Caco-2 (cell line): ENCODE measurements at regions not wholly inside any gene's neighbourhood (a gene's known extent, or its start where the extent isn't known, plus 50 kb on each side); places are given as distances from the start of the nearest gene placed in this dataset.

Experiments used
- BruUV-seq: library from RNA; stranded (reverse); fragments of 400-500 nt; replicated peaks from 2 replicates; lab custom pipeline; 2021; lab: Mats Ljungman, UMichigan
- CTCF ChIA-PET: fragments of 300-600 bp; sonication (Branson Sonifier 250); formaldehyde crosslinking; loops from one replicate; lab custom pipeline; 2022; ENCODE audit warnings: antibody characterized with exemption; lab: Charles Lee
- POLR2A ChIA-PET: fragments of 300-600 bp; sonication (Branson Sonifier 250); formaldehyde crosslinking; loops from one replicate; lab custom pipeline; 2022; ENCODE audit warnings: antibody characterized with exemption; lab: Charles Lee
- DNase-seq, 2 experiments: peaks; one replicate each; pipeline versions ENCODE4 v3.0.0 to v3.0.0-alpha.2; 2020 to 2022
- H3K27me3 ChIP-seq: replicated peaks from 2 replicates; pipeline ENCODE4 v1.6.0; 2011; ENCODE audit warnings: low read length; ENCODE audit not compliant: control insufficient read depth, insufficient read depth
- H3K36me3 ChIP-seq: 2 replicates; pipeline ENCODE4 v1.5.1; 2011; ENCODE audit warnings: low read length; ENCODE audit not compliant: control insufficient read depth, insufficient read depth
- H3K4me1 ChIP-seq: fragments of 250-450 bp; sonication (Bioruptor Pico); 2 replicates; pipeline ENCODE4 v1.5.1; 2020; ENCODE audit warnings: mild to moderate bottlenecking
- H3K4me3 ChIP-seq: 2 replicates; pipeline ENCODE4 v1.5.1; 2011; ENCODE audit warnings: low read depth, mild to moderate bottlenecking, control low read depth, low read length
- H3K9me3 ChIP-seq: fragments of 250-450 bp; sonication (Bioruptor Pico); 2 replicates; pipeline ENCODE4 v1.5.1; 2020; ENCODE audit warnings: mild to moderate bottlenecking, moderate library complexity
- H3K27ac Mint-ChIP-seq: one replicate; pipeline ENCODE4 v1.8.0; 2022; ENCODE audit warnings: mixed read lengths; ENCODE audit not compliant: unreplicated experiment
- H3K27me3 Mint-ChIP-seq: one replicate; pipeline ENCODE4 v1.8.0; 2022; ENCODE audit warnings: mixed read lengths; ENCODE audit not compliant: insufficient read depth, unreplicated experiment
- H3K36me3 Mint-ChIP-seq: one replicate; pipeline ENCODE4 v1.8.0; 2022; ENCODE audit warnings: mild to moderate bottlenecking, mixed read lengths; ENCODE audit not compliant: insufficient read depth, unreplicated experiment
- H3K4me1 Mint-ChIP-seq: one replicate; pipeline ENCODE4 v1.8.0; 2022; ENCODE audit warnings: low read depth, mixed read lengths; ENCODE audit not compliant: unreplicated experiment
- H3K4me3 Mint-ChIP-seq: one replicate; pipeline ENCODE4 v1.8.0; 2022; ENCODE audit warnings: mild to moderate bottlenecking, moderate library complexity, mixed read lengths; ENCODE audit not compliant: unreplicated experiment
- H3K9me3 Mint-ChIP-seq: one replicate; pipeline ENCODE4 v1.8.0; 2022; ENCODE audit warnings: mixed read lengths; ENCODE audit not compliant: unreplicated experiment
- CTCF ChIP-seq, 2 experiments: fragments of 200-600 bp in 1 of 2; IDR thresholded peaks; 1 replicate in 1 of 2; 2 replicates in 1 of 2; pipeline versions ENCODE4 v1.5.1 to v1.8.0; 2011 to 2022; ENCODE audit warnings: antibody characterized with exemption in 1 of 2, control low read depth in 1 of 2, inconsistent platforms in 1 of 2, low read depth in 1 of 2, low read length in 1 of 2, mild to moderate bottlenecking in 1 of 2, moderate library complexity in 1 of 2; ENCODE audit not compliant: insufficient read depth in 1 of 2, severe bottlenecking in 1 of 2, unreplicated experiment in 1 of 2
- intact Hi-C: fragments of 100-400 bp; cut with micrococcal nuclease; formaldehyde crosslinking; loops from one replicate; pipeline ENCODE4 v1.10.0; 2022; ENCODE audit not compliant: unreplicated experiment

GRCh38 chr6:118745156-118745555 lies 93.8 kb upstream of the CEP85L start:
- intact Hi-C loops, result no loop called here
- ChIA-PET CTCF (no interaction called here), POLR2A (no interaction called here)
- Histone ChIP-seq H3K4me3 (no peak overlapping the region), H3K4me1 (no peaks in the 10 kb centered on the region), H3K27me3 (no peaks in the 10 kb centered on the region), H3K36me3 (no peaks in the 10 kb centered on the region), H3K9me3 (no peaks in the 10 kb centered on the region)
- no peak for DNase-seq
- no peak for TF ChIP-seq CTCF (IDR thresholded peaks at IDR 0.05; ENCODE audit: insufficient read depth in 1 of 2, low read depth in 1 of 2, low read length in 1 of 2, severe bottlenecking in 1 of 2, unreplicated experiment in 1 of 2)
- no TSS peak for BruUV-seq
- H3K4me1 Mint-ChIP-seq, result no peaks in the 10 kb centered on the region
- peaks cover 12% of the 10 kb centered on the region for H3K27me3 Mint-ChIP-seq
- no peak overlapping the region for H3K27ac Mint-ChIP-seq
- H3K36me3 Mint-ChIP-seq, result no peaks in the 10 kb centered on the region
- no peak overlapping the region for H3K4me3 Mint-ChIP-seq
- H3K9me3 Mint-ChIP-seq, result no peaks in the 10 kb centered on the region

GRCh38 chr6:118744261-118744941 lies 93.0 kb upstream of the CEP85L start:
- Mint-ChIP-seq H3K4me1 (no peaks in the 10 kb centered on the region), H3K9me3 (no peaks in the 10 kb centered on the region), H3K27ac (no peak overlapping the region), H3K36me3 (no peaks in the 10 kb centered on the region), H3K4me3 (no peak overlapping the region), H3K27me3 (peaks cover 12% of the 10 kb centered on the region)
- no TSS peak for BruUV-seq
- Histone ChIP-seq H3K4me1 (no peaks in the 10 kb centered on the region), H3K36me3 (no peaks in the 10 kb centered on the region), H3K9me3 (no peaks in the 10 kb centered on the region), H3K4me3 (no peak overlapping the region), H3K27me3 (no peaks in the 10 kb centered on the region)
- no peak for TF ChIP-seq CTCF (IDR thresholded peaks at IDR 0.05; ENCODE audit: insufficient read depth in 1 of 2, low read depth in 1 of 2, low read length in 1 of 2, severe bottlenecking in 1 of 2, unreplicated experiment in 1 of 2)
- ChIA-PET CTCF (no interaction called here), POLR2A (no interaction called here)
- no peak for DNase-seq
- intact Hi-C loops, result no loop called here

GRCh38 chr6:118743746-118744145 lies 92.4 kb upstream of the CEP85L start:
- Histone ChIP-seq H3K4me1 (no peaks in the 10 kb centered on the region), H3K36me3 (no peaks in the 10 kb centered on the region), H3K4me3 (no peak overlapping the region), H3K9me3 (no peaks in the 10 kb centered on the region), H3K27me3 (no peaks in the 10 kb centered on the region)
- ChIA-PET CTCF (no interaction called here), POLR2A (no interaction called here)
- no peaks in the 10 kb centered on the region for H3K4me1 Mint-ChIP-seq
- no peaks in the 10 kb centered on the region for H3K36me3 Mint-ChIP-seq
- peaks cover 12% of the 10 kb centered on the region for H3K27me3 Mint-ChIP-seq
- H3K27ac Mint-ChIP-seq, result no peak overlapping the region
- no TSS peak for BruUV-seq
- H3K9me3 Mint-ChIP-seq, result no peaks in the 10 kb centered on the region
- DNase-seq, result no peak
- no peak for TF ChIP-seq CTCF (IDR thresholded peaks at IDR 0.05; ENCODE audit: insufficient read depth in 1 of 2, low read depth in 1 of 2, low read length in 1 of 2, severe bottlenecking in 1 of 2, unreplicated experiment in 1 of 2)
- H3K4me3 Mint-ChIP-seq, result no peak overlapping the region
- intact Hi-C loops, result no loop called here
